ENCODE measurements at regions not wholly inside any gene's neighbourhood (a gene's known extent, or its start where the extent isn't known, plus 50 kb on each side); places are given as distances from the start of the nearest gene placed in this dataset.

DNA sequence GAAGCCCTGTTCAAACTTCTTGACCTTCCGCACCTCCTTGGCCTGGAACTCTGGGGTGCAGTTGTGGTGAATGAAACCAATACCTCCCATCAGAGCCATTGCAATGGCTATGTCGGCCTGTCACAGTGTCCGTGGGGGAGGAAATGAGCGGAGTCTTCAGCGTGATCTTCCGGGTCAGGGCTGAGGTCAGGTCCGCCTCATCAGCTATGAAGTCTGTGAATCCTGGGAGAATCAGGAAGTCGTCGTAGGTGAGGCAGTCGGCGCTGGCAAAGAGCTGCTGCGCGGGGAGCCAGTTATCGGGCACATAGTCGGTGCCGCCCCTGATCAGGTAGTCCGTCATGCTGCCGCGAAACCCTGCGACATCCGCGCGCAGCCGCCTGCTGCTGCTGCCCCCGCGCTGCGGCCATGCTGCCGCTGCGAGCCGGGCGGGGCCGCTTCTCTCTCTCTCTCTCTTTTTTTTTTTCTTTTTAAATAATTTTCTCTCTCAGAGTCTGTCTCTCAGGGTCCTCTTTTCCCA, 154.1 kb upstream of the ZSWIM2 start:
- H3K9me3 ChIP-seq = no peaks in the 10 kb centered on the region
- H3K27ac ChIP-seq = no peak overlapping the region
- H3K4me3 ChIP-seq = no peak overlapping the region
- 91 to 92% methylated on average over 26 to 28 of the region's 32 CpGs for WGBS, 2 donors
- ATAC-seq (ENCODE audit: low FRiP score in 2 of 2) (peak in 1 of 2 donors; percentile 45), DNase-seq (peak in 1 of 2 donors; percentile 71)
- TF ChIP-seq POLR2AphosphoS5 (IDR thresholded peaks at IDR 0.05) = no peak
- no peak for TF ChIP-seq EP300 (IDR thresholded peaks at IDR 0.05)
- TF ChIP-seq POLR2A (IDR thresholded peaks at IDR 0.05) = no peak
- TF ChIP-seq, protein P1, sequence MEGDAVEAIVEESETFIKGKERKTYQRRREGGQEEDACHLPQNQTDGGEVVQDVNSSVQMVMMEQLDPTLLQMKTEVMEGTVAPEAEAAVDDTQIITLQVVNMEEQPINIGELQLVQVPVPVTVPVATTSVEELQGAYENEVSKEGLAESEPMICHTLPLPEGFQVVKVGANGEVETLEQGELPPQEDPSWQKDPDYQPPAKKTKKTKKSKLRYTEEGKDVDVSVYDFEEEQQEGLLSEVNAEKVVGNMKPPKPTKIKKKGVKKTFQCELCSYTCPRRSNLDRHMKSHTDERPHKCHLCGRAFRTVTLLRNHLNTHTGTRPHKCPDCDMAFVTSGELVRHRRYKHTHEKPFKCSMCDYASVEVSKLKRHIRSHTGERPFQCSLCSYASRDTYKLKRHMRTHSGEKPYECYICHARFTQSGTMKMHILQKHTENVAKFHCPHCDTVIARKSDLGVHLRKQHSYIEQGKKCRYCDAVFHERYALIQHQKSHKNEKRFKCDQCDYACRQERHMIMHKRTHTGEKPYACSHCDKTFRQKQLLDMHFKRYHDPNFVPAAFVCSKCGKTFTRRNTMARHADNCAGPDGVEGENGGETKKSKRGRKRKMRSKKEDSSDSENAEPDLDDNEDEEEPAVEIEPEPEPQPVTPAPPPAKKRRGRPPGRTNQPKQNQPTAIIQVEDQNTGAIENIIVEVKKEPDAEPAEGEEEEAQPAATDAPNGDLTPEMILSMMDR (IDR thresholded peaks at IDR 0.05) = no peak
- H3K4me1 ChIP-seq = no peaks in the 10 kb centered on the region
- no peaks in the 10 kb centered on the region for H3K27me3 ChIP-seq
- no peaks in the 10 kb centered on the region for H3K36me3 ChIP-seq

DNA sequence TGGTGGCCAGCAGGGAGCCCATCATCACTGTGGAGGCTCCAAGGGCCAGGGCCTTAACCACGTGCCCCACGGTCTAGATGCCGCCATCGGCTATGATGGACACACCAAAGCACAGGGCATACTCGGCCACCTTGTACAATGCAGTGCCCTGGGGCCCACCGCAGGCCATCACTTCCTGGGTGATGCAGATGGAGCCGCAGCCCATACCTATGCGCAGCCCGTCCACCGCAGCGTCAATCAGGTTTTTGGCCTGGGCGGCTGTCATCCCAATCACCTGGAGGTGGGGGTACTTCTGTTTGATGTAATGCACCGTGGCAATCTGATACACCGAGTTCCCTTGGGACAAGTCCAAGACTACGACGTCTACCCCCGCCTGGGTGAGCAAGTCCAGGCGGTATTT, 153.3 kb upstream of the ZSWIM2 start:
- H3K27me3 ChIP-seq = no peaks in the 10 kb centered on the region
- H3K27ac ChIP-seq = no peak overlapping the region
- no peak for ATAC-seq (ENCODE audit: low FRiP score in 2 of 2)
- TF ChIP-seq POLR2A (IDR thresholded peaks at IDR 0.05) = no peak
- TF ChIP-seq POLR2AphosphoS5 (IDR thresholded peaks at IDR 0.05) = no peak
- TF ChIP-seq, protein P1 (IDR thresholded peaks at IDR 0.05) = no peak
- no peak for TF ChIP-seq EP300 (IDR thresholded peaks at IDR 0.05)
- no peak overlapping the region for H3K4me3 ChIP-seq
- H3K9me3 ChIP-seq = no peaks in the 10 kb centered on the region
- H3K36me3 ChIP-seq = no peaks in the 10 kb centered on the region
- DNase-seq = peak in 1 of 2 donors; percentile 45
- 96% methylated on average over 18 of the region's 18 CpGs; no CpG with 5 or more reads in 1 of the 2 donors for WGBS, 2 donors
- no peaks in the 10 kb centered on the region for H3K4me1 ChIP-seq

DNA sequence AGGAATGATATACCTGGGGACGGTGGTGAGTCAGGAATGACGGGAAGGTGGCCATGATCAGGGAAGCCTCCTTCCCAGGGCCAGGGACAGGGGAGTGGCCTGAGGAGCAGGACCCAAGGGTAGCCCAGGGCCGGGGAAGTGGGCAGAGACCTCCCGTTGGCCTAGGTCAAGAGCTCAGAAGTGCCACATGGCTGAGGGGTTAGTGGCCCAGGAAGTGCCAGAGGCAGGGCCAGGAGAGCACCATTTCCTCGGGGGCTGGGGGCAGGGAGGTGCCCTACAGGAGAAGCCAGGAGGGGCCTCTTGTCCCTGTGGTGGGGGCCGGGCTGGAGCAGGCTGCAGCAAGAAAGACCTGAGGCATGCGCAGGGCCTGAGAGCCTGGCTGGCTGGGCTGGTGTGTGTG, 152.3 kb upstream of the ZSWIM2 start:
- no peak for ATAC-seq (ENCODE audit: low FRiP score in 2 of 2)
- Histone ChIP-seq H3K4me1 (no peaks in the 10 kb centered on the region), H3K36me3 (no peaks in the 10 kb centered on the region), H3K27ac (no peak overlapping the region), H3K27me3 (no peaks in the 10 kb centered on the region), H3K9me3 (no peaks in the 10 kb centered on the region), H3K4me3 (no peak overlapping the region)
- 87 to 91% methylated on average over 6 to 7 of the region's 7 CpGs for WGBS, 2 donors
- peak in 1 of 2 donors; percentile 37 for DNase-seq
- TF ChIP-seq POLR2A (IDR thresholded peaks at IDR 0.05) (no peak), EP300 (IDR thresholded peaks at IDR 0.05) (no peak), POLR2AphosphoS5 (IDR thresholded peaks at IDR 0.05) (no peak)
- TF ChIP-seq, protein P1 (IDR thresholded peaks at IDR 0.05) = no peak

DNA sequence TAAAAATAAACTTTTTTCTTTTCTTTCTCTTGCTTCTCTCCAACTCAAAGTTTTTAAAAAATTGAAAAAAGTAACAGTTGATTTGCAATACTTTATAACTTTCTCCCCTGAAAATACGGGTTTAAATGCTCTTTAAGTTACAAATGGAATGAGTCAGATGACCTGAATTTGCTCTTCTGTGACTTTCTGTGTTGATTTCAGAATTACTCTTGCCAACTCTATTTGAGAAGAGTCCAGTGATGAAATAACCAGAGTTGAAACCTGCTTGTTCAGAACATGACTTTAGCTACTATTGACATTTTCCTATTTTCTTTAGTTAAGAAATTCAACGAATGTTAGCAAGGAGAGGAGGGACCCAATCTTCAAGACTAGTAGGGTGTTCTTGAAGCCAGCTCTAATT, 146.1 kb upstream of the ZSWIM2 start:
- Histone ChIP-seq H3K27me3 (no peaks in the 10 kb centered on the region), H3K4me1 (no peaks in the 10 kb centered on the region), H3K36me3 (no peaks in the 10 kb centered on the region), H3K4me3 (no peak overlapping the region), H3K27ac (no peak overlapping the region), H3K9me3 (peaks cover 0 to under 1% (median 0%) of the 10 kb centered on the region in 4 donors)
- no peak for DNase-seq
- TF ChIP-seq EP300 (IDR thresholded peaks at IDR 0.05) (no peak), POLR2A (IDR thresholded peaks at IDR 0.05) (no peak), POLR2AphosphoS5 (IDR thresholded peaks at IDR 0.05) (no peak)
- TF ChIP-seq, protein P1 (IDR thresholded peaks at IDR 0.05) = no peak
- WGBS, 2 donors = 56 to 63% methylated on average over 2 of the region's 2 CpGs
- no peak for ATAC-seq (ENCODE audit: low FRiP score in 2 of 2)

DNA sequence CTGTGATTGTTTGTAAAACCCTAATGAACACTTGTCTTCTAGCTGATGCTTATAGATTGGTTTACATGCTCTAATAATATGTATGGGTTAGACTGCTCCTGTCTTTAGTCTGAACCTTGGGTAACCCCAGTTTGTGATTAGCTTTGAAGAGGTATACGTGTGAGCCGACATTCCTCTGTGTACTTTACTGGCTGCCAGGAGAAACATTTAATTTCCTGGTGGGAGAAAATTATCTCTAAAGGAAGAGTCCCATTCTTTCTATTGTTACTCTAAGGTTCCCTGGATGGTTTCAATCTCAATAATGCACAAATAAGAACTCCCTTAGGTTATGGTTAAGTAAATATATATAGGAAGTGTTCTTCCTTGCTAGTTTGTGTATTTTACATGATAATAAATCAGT, 143.6 kb upstream of the ZSWIM2 start:
- H3K4me3 ChIP-seq = no peak overlapping the region
- H3K27ac ChIP-seq = no peak overlapping the region
- no peaks in the 10 kb centered on the region for H3K27me3 ChIP-seq
- peaks cover 0 to 9% (median 0%) of the 10 kb centered on the region in 4 donors for H3K9me3 ChIP-seq
- no peaks in the 10 kb centered on the region for H3K4me1 ChIP-seq
- TF ChIP-seq, protein P1 (IDR thresholded peaks at IDR 0.05) = no peak
- no peak for TF ChIP-seq POLR2A (IDR thresholded peaks at IDR 0.05)
- ATAC-seq (ENCODE audit: low FRiP score in 2 of 2) (no peak), DNase-seq (no peak)
- no peaks in the 10 kb centered on the region for H3K36me3 ChIP-seq
- 25 to 40% methylated on average over 2 of the region's 2 CpGs for WGBS, 2 donors

Measured in upper lobe of left lung (tissue), 6 donors.